ENCODE measurements at regions not wholly inside any gene's neighbourhood (a gene's known extent, or its start where the extent isn't known, plus 50 kb on each side); places are given as distances from the start of the nearest gene placed in this dataset.
"Not testable (repeated sequence)": the region's sequence is repeated elsewhere in the genome, so short reads cannot be mapped to it uniquely, and the experiment has no call there.

GRCh38 chr1:30081379-30082102, 641.8 kb downstream of the MATN1 start:
- H3K4me1 ChIP-seq (ENCODE audit: control insufficient read depth in 2 of 2, insufficient read depth in 2 of 2, low read length in 2 of 2) = peaks cover 8% of the 10 kb centered on the region in 2 donors
- no peak overlapping the region for H3K4me3 ChIP-seq (ENCODE audit: low read length in 2 of 2)
- H3K9ac ChIP-seq (ENCODE audit: low read depth in 1 of 2, low read length in 2 of 2) = no peak overlapping the region
- no peak overlapping the region for H3K27ac ChIP-seq (ENCODE audit: low read depth in 2 of 2, low read length in 2 of 2)
- H3K27me3 ChIP-seq (ENCODE audit: control insufficient read depth in 2 of 2, insufficient read depth in 2 of 2, low read length in 2 of 2) = peaks cover 0 to 3% of the 10 kb centered on the region in 2 donors
- no peaks in the 10 kb centered on the region for H3K36me3 ChIP-seq (ENCODE audit: control insufficient read depth in 2 of 2, insufficient read depth in 2 of 2, low read length in 2 of 2)
- H3K9me3 ChIP-seq (ENCODE audit: control insufficient read depth in 2 of 2, low read length in 2 of 2) = no peaks in the 10 kb centered on the region

- H3K27me3 ChIP-seq (ENCODE audit: control insufficient read depth in 2 of 2, insufficient read depth in 2 of 2, low read length in 2 of 2); H3K36me3 ChIP-seq (ENCODE audit: control insufficient read depth in 2 of 2, insufficient read depth in 2 of 2, low read length in 2 of 2); H3K4me1 ChIP-seq (ENCODE audit: control insufficient read depth in 2 of 2, insufficient read depth in 2 of 2, low read length in 2 of 2); H3K9me3 ChIP-seq (ENCODE audit: control insufficient read depth in 2 of 2, low read length in 2 of 2); H3K9ac ChIP-seq (ENCODE audit: low read depth in 1 of 2, low read length in 2 of 2); H3K27ac ChIP-seq (ENCODE audit: low read depth in 2 of 2, low read length in 2 of 2); H3K4me3 ChIP-seq (ENCODE audit: low read length in 2 of 2): not testable (repeated sequence)
These were observed 647.5 kb downstream of the MATN1 start for GRCh38 chr1:30075916-30076315.

- H3K9me3 ChIP-seq (ENCODE audit: control insufficient read depth in 2 of 2, low read length in 2 of 2) = no peaks in the 10 kb centered on the region
- peaks cover 2 to 4% of the 10 kb centered on the region in 2 donors for H3K27me3 ChIP-seq (ENCODE audit: control insufficient read depth in 2 of 2, insufficient read depth in 2 of 2, low read length in 2 of 2)
- H3K36me3 ChIP-seq (ENCODE audit: control insufficient read depth in 2 of 2, insufficient read depth in 2 of 2, low read length in 2 of 2) = no peaks in the 10 kb centered on the region
- H3K9ac ChIP-seq (ENCODE audit: low read depth in 1 of 2, low read length in 2 of 2) = no peak overlapping the region
- no peak overlapping the region for H3K4me3 ChIP-seq (ENCODE audit: low read length in 2 of 2)
- H3K4me1 ChIP-seq (ENCODE audit: control insufficient read depth in 2 of 2, insufficient read depth in 2 of 2, low read length in 2 of 2) = no peaks in the 10 kb centered on the region
- H3K27ac ChIP-seq (ENCODE audit: low read depth in 2 of 2, low read length in 2 of 2) = no peak overlapping the region
These were observed 654.5 kb downstream of the MATN1 start for GRCh38 chr1:30068787-30069472.

- Histone ChIP-seq H3K4me3 (ENCODE audit: low read length in 2 of 2) (no peak overlapping the region), H3K9me3 (ENCODE audit: control insufficient read depth in 2 of 2, low read length in 2 of 2) (no peaks in the 10 kb centered on the region), H3K4me1 (ENCODE audit: control insufficient read depth in 2 of 2, insufficient read depth in 2 of 2, low read length in 2 of 2) (no peaks in the 10 kb centered on the region), H3K27ac (ENCODE audit: low read depth in 2 of 2, low read length in 2 of 2) (no peak overlapping the region), H3K9ac (ENCODE audit: low read depth in 1 of 2, low read length in 2 of 2) (no peak overlapping the region), H3K27me3 (ENCODE audit: control insufficient read depth in 2 of 2, insufficient read depth in 2 of 2, low read length in 2 of 2) (no peaks in the 10 kb centered on the region), H3K36me3 (ENCODE audit: control insufficient read depth in 2 of 2, insufficient read depth in 2 of 2, low read length in 2 of 2) (no peaks in the 10 kb centered on the region)
These were observed 658.8 kb downstream of the MATN1 start for GRCh38 chr1:30064547-30064946.

GRCh38 chr1:30063621-30064280, 659.6 kb downstream of the MATN1 start:
- Histone ChIP-seq H3K27ac (ENCODE audit: low read depth in 2 of 2, low read length in 2 of 2) (no peak overlapping the region), H3K36me3 (ENCODE audit: control insufficient read depth in 2 of 2, insufficient read depth in 2 of 2, low read length in 2 of 2) (no peaks in the 10 kb centered on the region), H3K4me1 (ENCODE audit: control insufficient read depth in 2 of 2, insufficient read depth in 2 of 2, low read length in 2 of 2) (no peaks in the 10 kb centered on the region), H3K4me3 (ENCODE audit: low read length in 2 of 2) (no peak overlapping the region), H3K9me3 (ENCODE audit: control insufficient read depth in 2 of 2, low read length in 2 of 2) (no peaks in the 10 kb centered on the region), H3K27me3 (ENCODE audit: control insufficient read depth in 2 of 2, insufficient read depth in 2 of 2, low read length in 2 of 2) (no peaks in the 10 kb centered on the region), H3K9ac (ENCODE audit: low read depth in 1 of 2, low read length in 2 of 2) (no peak overlapping the region)

- Histone ChIP-seq H3K4me1 (ENCODE audit: control insufficient read depth in 2 of 2, insufficient read depth in 2 of 2, low read length in 2 of 2) (no peaks in the 10 kb centered on the region), H3K4me3 (ENCODE audit: low read length in 2 of 2) (no peak overlapping the region), H3K27ac (ENCODE audit: low read depth in 2 of 2, low read length in 2 of 2) (no peak overlapping the region), H3K9me3 (ENCODE audit: control insufficient read depth in 2 of 2, low read length in 2 of 2) (no peaks in the 10 kb centered on the region), H3K36me3 (ENCODE audit: control insufficient read depth in 2 of 2, insufficient read depth in 2 of 2, low read length in 2 of 2) (no peaks in the 10 kb centered on the region), H3K9ac (ENCODE audit: low read depth in 1 of 2, low read length in 2 of 2) (no peak overlapping the region), H3K27me3 (ENCODE audit: control insufficient read depth in 2 of 2, insufficient read depth in 2 of 2, low read length in 2 of 2) (no peaks in the 10 kb centered on the region)
These were observed 661.8 kb downstream of the MATN1 start for GRCh38 chr1:30061292-30062220.

- Histone ChIP-seq H3K4me3 (ENCODE audit: low read length in 2 of 2) (no peak overlapping the region), H3K27me3 (ENCODE audit: control insufficient read depth in 2 of 2, insufficient read depth in 2 of 2, low read length in 2 of 2) (no peaks in the 10 kb centered on the region), H3K4me1 (ENCODE audit: control insufficient read depth in 2 of 2, insufficient read depth in 2 of 2, low read length in 2 of 2) (no peaks in the 10 kb centered on the region), H3K27ac (ENCODE audit: low read depth in 2 of 2, low read length in 2 of 2) (no peak overlapping the region), H3K9ac (ENCODE audit: low read depth in 1 of 2, low read length in 2 of 2) (no peak overlapping the region), H3K9me3 (ENCODE audit: control insufficient read depth in 2 of 2, low read length in 2 of 2) (no peaks in the 10 kb centered on the region), H3K36me3 (ENCODE audit: control insufficient read depth in 2 of 2, insufficient read depth in 2 of 2, low read length in 2 of 2) (no peaks in the 10 kb centered on the region)
These were observed 662.6 kb downstream of the MATN1 start for GRCh38 chr1:30060738-30061137.

- Histone ChIP-seq H3K4me1 (ENCODE audit: control insufficient read depth in 2 of 2, insufficient read depth in 2 of 2, low read length in 2 of 2) (no peaks in the 10 kb centered on the region), H3K4me3 (ENCODE audit: low read length in 2 of 2) (no peak overlapping the region), H3K9me3 (ENCODE audit: control insufficient read depth in 2 of 2, low read length in 2 of 2) (no peaks in the 10 kb centered on the region), H3K36me3 (ENCODE audit: control insufficient read depth in 2 of 2, insufficient read depth in 2 of 2, low read length in 2 of 2) (no peaks in the 10 kb centered on the region), H3K27me3 (ENCODE audit: control insufficient read depth in 2 of 2, insufficient read depth in 2 of 2, low read length in 2 of 2) (peaks cover 0 to 4% of the 10 kb centered on the region in 2 donors), H3K27ac (ENCODE audit: low read depth in 2 of 2, low read length in 2 of 2) (no peak overlapping the region), H3K9ac (ENCODE audit: low read depth in 1 of 2, low read length in 2 of 2) (no peak overlapping the region)
These were observed 664.4 kb downstream of the MATN1 start for GRCh38 chr1:30058970-30059369.

GRCh38 chr1:30054126-30054525, 669.3 kb downstream of the MATN1 start:
- no peak overlapping the region for H3K27ac ChIP-seq (ENCODE audit: low read depth in 2 of 2, low read length in 2 of 2)
- H3K36me3 ChIP-seq (ENCODE audit: control insufficient read depth in 2 of 2, insufficient read depth in 2 of 2, low read length in 2 of 2) = no peaks in the 10 kb centered on the region
- H3K4me1 ChIP-seq (ENCODE audit: control insufficient read depth in 2 of 2, insufficient read depth in 2 of 2, low read length in 2 of 2) = no peaks in the 10 kb centered on the region
- no peak overlapping the region for H3K9ac ChIP-seq (ENCODE audit: low read depth in 1 of 2, low read length in 2 of 2)
- no peak overlapping the region for H3K4me3 ChIP-seq (ENCODE audit: low read length in 2 of 2)
- no peaks in the 10 kb centered on the region for H3K9me3 ChIP-seq (ENCODE audit: control insufficient read depth in 2 of 2, low read length in 2 of 2)
- peaks cover 7 to 14% of the 10 kb centered on the region in 2 donors for H3K27me3 ChIP-seq (ENCODE audit: control insufficient read depth in 2 of 2, insufficient read depth in 2 of 2, low read length in 2 of 2)

Measured in mucosa of rectum (tissue), 2 donors.